ENCODE measurements at regions not wholly inside any gene's neighbourhood (a gene's known extent, or its start where the extent isn't known, plus 50 kb on each side); places are given as distances from the start of the nearest gene placed in this dataset.
A peak's percentile ranks its signal among the peaks of the same experiment; 100 is the strongest.
"Not testable (repeated sequence)": the region's sequence is repeated elsewhere in the genome, so short reads cannot be mapped to it uniquely, and the experiment has no call there.

DNA sequence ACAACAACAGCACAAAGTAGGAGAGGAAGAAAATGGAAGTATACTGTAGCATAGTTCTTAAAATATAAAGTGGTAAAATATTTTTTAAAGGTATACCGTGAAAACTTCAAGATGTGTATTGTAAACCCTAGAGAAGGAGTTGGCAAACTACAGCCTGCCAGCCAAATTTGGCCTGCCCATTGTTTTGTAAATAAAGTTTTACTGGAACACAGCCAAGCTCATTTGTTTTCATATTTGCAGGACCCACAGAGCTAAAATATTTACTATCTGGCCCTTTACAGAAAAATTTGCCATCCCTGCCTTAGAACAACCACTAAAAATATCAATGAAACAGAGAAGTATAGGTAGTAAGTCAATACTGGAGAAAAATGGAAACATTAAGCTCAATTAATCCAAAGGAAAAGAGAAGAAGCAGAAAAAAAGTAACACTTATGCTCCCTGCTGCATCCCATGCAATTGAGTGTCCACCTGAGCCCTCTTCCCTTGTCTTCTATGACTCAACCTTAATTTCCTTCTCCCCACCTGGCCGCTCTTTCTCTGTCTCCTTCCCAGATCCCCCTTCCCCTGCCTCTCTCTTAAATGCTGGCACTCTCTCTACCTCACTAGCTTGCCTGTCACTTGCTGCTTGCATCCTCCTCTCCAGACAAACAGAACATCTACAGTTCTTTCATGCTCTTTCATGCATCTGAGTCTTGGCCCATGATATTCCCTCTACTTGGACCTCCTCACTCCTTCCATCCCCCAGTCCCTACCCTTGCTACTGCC, 50.6 kb upstream of the FER start:
- no peak for DNase-seq

DNA sequence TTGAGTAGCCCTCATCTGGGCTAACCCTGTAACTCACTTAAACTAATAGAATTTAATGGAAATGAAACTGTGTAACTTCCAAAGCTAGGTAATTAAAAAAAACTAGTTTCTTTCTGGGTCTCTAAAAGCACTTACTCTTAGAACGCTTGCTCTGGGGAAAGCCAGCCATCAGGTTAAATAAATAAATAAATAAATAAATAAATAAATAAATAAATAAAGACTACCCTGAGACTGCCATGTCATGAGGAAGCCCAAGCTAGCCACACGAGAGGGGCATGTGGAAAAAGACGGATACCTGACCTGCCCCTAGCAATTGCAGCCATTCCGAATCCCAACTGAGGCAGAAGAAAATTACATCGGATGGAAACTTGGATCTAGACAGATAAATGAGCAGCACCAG, 51.3 kb upstream of the FER start:
- no peak for DNase-seq

DNA sequence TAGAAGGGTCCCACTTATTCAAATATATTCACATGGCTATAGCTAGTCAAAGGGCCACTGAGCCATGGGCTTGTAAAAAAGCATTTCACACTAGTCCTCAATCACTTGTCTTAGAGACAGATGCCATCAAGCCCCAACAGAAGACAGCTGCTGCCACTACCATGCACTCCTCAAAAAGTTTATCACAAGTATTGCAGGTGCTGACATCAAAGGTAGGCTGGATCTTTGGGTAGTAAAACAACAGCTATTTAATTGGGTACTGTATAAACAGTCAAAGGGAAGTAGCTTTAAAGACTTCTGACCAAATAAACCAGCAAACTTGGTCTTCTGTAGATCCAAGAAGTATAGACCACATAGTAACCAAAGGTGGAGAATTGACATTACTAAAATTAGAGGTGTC, 59.2 kb upstream of the FER start:
- DNase-seq: no peak

DNA sequence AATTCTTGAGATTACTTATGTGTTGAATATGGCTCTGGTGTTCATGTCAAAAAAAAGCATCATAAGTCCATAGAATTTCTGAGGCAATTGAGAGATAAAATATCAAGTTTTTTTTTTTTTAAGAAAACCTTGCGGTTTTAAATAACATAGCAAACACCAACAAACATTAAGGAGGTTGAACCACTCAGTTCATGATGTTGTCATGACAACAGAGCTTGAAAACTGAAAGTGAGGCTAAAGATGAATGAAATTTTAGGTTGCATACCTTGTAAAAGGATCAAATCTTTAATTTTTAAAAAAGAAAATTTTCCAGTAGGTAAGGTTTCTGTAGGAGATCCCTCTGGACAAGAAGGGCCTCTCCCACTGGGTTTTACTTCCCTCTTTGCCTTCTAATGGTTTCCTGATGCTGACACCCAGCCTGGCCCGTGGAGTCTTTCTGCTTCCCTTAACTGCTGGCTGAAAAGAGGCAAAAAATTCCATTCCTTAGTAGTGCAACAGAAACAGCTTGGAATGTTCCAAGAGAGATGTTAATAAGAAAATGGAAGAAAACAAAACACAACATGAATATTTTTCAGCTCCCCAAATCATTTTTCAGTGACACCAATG, 60.0 kb upstream of the FER start:
- DNase-seq: no peak

DNA sequence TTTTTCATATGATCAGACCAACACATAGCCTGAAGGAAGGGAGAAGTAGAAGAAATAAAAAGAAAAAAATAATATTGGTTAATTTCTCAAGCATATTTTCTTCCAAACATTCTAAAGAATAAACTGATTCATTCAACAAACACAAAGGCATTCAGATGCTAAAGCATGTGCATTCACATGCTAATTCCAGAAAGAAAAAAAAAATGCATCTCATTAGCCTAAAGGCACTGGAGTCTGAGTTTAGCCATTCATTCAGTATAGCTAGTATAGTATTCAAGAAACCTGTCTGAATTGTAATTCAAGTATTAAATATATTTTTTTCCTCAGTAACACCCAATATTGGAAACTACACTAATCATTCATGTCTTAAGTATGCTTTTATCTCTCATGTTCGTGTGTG, 61.0 kb upstream of the FER start:
- DNase-seq: no peak

DNA sequence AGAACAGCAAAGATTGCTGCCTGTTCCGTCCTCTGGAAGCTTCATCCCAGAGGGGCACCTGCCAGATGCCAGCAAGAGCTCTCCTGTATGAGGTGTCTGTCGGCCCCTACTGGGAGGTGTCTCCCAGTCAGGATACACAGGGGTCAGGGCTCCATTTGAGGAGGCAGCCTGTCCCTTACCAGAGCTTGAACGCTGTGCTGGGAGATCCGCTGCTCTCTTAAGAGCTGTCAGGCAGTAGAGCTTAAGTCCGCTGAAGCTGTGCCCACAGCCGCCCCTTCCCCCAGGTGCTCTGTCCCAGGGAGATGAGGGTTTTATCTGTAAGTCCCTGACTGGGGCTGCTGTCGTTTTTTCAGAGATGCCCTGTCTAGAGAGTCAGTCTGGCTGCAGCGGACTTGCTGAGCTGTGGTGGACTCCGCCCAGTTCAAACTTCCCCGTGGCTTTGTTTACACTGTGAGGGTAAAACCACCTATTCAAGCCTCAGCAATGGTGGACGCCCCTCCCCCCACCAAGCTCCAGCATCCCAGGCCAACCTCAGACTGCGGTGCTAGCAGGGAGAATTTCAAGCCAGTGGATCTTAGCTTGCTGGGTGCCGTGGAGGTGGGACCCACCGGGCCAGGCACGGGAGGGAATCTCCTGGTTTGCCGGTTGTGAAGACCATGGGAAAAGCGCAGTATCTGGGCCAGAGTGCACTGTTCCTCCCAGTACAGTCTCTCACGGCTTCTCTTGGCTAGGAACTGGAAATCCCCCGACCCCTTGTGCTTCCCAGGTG, 62.1 kb upstream of the FER start:
- DNase-seq: not testable (repeated sequence)

DNA sequence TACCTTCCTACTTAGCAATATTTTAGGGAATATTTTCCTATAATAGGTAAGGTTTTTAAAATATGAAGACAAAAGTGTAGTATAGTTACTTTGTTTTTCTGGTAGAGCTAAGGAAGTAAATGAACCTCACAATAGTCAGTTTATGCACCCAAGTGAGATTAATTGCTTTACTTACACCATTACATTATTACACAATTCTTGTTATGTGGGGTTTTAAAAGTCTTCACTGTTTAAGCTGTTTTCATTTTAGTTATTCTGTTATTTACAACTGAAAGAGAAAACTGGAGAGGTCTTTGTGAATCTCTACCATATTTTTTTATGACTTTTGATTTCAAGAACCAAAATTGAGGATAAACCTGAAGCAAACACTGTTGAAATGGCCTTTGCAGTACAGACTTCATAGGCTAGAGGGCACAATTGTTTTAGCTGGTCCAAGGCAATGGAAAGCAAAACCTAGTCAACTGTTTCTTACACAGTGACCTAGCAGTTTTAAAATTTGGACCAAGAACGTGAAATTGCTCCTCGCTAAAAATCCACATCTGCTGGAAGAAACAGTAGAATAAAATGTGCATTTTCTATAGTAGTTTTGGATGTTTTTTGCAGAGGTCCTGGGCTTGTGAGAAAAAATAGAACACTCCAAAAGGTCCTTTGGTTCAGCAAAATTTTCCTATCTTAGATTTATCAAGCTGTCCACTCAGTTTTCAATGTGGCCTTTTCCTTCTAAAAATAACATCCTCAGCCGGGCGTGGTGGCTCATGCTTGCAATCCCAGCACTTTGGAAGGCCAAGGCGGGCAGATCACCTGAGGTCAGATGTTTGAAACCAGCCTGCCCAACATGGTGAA, 66.4 kb upstream of the FER start:
- peak; percentile 73 for DNase-seq

DNA sequence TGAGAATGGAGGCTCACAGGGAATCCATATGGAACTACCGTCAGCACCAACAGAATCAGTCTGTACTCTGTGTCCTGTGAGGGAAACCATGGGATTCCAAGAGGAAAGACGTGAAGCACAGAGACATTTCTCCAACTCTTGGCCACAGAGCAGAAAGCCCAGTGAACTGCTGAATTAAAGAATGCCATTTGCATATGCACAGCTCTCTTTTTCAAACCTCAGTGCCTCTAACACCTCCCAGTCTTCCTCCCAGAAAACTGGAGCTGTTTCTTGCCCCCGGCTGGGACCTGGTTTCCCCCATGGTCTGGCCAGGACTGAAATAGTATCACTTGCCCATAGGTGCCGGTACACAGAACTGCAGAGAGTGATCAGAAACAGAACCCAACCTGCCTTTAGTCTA, 69.6 kb upstream of the FER start:
- DNase-seq: no peak

DNA sequence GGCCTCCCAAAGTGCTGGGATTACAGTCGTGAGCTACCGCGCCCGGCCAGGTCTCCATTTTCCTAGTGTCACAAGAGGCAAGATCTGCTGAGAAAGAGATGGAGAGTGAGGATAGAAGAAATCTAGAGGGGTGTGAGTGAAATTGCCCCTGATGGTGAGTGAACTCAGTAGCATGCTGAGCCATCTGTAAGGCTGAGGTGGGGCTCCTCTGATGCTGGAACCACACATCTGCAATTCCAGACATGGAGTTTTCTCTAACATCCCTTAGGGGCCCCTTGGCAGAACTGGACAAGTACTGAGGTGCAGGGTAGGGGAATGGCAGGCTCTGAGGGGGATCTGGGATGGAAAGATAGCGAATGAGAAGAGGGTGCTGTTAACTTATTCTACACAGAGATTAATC, 72.0 kb upstream of the FER start:
- no peak for DNase-seq

DNA sequence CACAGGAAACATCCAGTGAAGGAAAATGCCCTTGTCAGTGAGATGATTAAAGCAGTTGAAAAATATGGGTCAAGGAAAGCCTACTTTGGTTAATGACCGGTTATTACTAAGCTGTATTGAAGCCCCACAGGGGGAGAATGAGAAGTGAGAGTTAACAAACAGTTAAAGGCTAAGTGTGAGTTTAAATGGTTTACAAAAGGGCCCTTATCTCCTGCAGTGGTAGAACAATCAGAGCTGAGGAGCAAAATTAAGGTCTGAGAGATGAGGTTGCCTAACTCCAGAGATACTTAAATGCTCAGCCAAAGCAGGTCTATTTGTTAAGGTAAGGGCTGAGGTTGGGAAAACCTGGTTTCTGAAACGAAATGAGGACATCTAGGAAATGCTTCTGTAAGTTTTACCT, 75.1 kb upstream of the FER start:
- DNase-seq: no peak

DNA sequence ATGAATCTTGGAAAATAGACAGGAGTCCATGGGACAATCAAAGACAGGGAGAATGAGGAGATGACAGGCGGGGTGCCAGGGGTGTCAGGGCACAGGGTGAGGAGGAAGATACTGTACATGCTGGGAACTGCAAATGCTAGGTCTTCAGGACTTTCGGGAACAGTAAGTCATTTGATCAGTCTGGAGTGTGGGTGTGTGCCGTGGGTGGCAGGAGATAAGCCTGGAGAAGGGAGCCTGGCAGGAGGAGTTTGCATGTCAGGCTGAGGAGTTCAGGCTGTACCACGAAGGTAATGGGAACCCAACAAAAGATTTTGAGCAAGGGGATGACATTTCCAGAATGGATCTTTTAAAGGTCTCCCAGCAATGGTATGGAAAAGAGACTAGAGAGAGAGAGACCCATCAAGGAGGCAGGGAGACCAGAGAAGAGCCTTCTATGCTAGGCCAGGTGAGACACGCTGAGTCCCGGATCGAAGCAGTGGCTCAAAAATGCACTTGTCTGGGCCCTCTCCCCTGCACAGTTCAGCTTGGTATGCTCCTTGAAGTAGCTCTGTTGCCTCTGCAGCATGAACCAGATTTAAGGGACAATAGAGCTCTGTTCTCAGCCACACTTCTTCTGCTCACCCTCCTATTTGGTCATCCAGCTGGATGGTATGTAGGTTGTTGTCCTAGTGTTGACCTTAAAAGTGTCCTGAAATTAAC, 77.0 kb upstream of the FER start:
- no peak for DNase-seq

DNA sequence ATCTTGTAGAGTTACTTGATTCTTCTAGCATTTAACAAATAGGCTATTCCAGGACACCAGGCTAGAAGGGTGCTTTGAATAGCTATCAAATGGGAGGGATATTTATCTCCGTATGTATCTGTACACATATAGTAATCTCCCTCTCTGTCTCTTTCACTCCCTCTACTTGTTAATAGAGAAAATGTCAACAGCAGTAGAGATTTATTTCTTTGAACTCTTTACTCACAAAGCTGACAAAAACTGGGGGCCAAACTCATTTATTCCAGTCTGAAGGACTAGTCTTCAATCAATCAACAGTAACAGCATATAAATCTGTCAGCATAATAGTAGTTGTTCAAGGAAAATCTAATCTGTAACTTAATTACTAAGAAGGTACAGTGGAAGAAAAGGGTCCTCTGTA, 78.2 kb upstream of the FER start:
- no peak for DNase-seq

DNA sequence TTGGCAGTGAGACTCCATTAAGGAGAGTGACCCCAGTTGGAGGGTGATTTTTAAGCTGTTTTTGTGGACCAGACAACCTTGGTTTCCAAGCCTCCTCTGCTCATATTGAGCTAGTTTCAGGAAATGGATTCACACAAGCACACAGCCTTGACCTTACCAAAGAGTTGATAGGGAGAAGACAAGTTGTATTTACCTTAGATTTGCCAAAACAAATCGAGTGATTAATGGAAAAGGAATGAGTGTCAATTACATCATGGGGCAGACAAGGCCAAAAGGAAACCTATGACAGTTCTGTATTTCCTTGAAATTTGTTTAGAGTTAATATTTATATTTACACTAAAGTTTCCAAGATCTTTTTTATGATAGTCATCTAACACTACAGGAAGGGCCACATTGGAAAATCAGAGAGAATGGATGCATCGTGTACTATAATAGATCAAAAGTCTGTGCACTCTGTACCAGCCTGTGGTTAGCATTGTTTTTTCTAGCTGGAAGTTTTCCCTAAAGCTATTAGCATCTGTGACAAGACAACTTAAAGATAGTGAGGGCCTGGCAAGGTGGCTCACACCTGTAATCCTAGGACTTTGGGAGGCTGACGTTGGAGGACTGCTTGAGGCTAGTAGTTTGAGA, 86.0 kb upstream of the FER start:
- DNase-seq: no peak

DNA sequence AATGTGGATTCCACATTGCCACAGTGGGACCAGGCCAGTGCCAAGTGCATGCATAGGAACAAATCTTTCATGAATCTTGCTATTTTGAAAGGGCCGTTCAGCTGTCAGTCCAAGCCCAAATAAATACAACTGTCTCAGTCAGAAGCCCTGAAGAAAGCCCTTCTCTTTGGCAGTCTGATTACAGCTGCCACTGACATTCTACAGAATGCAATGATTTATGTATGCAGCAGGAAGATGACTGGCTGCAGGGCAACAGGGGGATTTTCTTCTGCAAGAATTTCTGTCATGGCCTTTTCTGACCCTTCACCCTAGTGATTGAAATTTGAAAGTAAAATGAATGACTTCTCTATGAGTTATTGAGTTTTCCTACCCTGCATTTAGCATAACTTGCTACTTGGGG, 86.7 kb upstream of the FER start:
- DNase-seq: no peak

DNA sequence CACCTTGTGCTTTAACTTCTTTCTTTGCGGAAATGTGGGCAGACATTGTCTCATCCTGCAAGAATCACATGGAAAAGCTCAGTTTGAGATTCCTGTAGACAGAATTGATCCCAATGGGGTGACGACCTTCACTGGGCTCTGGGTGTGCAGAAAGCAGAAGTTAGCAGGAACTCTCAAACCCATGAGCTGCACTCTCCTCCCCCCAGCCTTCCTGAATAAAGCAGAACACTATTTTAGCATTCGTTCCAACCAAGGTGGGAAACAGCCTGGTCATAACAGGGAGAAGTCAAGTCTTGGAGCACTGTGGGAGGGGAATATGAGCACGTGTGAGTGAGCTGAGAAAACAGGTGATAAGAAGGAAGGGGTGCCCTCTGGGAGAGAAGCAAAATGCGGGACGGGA, 87.4 kb upstream of the FER start:
- DNase-seq: no peak

DNA sequence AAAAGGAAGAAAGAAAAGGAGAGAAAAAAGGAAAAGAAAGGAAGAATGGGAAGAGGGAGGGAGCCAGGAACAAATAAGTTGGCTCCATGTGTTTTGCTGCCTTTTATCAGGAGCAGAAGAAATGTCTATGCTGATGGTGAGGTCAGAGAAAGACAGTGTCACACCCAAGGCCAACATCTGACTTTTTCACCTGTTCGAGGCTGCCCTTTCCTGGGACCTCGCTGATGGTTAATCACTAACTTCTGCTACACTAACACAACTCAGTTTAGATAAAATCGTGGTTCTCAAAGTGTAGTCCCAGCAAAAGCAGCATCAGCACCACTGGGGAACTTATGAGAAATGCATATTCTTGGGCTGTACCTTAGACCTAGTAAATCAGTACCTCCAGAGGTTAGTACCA, 88.2 kb upstream of the FER start:
- no peak for DNase-seq

DNA sequence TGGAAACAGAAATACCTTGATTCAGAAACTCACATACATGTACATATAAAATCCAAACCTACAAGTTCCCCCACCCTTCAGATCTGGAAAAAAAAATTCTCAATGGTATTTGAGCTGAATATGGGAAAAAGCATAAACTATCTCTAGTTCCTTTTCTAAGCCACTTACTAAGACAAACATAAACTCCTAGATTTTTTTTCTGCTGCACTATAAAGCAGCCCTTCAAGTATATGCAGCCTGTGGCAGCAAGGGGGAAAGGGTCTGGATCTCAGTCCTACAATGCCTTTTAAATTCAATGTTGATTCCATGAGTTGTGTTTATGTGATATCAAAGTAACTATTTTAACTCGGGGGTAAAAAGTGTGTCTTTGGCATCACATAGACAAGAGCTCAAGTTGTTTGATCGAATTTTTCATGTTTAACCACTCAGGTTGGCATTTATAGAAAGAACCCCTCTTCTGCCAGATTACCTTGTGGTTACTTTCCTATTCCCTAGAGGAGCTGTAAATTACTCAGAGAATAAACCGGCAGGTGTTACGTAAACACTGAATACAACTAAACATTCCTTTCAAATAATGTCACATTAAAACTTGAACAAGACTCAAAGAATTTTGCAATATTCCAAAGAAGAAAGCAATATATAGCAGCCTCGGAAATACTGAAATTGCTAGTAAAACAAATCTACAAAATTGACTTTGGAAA, 91.8 kb upstream of the FER start:
- no peak for DNase-seq

DNA sequence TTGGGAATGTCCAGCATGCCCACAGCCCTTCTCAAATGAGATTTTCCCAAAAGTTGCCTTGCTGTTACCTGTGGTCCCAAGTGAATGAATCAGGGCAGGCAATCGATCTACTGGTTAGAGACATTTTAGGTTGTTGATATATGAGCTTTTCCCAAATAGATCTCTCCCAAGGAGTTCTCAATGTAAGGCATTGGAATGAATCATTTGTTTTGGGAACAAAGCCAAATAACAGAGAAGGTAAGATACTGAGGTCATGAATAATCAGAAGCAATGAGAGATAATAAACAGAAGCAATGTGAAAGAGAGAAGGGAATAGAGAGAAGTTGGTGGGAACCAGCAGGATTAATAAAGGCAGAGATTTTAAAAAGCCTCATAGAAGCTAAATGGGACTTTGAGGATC, 93.6 kb upstream of the FER start:
- DNase-seq: no peak

DNA sequence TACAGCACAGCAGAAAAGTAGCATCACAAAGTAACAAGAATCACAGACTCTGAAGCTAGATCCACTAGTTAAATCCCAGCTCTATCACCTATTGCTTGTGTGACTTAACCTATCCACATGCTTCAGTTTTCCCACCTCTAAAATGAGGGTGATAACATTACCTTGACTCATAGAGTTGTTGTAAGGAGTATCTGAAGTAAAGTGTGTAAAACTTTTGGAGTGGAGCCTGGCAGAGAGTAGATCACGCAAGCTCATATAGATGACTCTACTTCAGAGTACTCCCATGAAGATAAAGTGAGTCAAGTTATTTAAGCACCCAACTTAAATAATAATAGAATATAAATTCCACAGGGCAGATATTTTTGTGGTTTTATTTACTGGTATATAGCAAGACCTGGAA, 94.5 kb upstream of the FER start:
- no peak for DNase-seq

DNA sequence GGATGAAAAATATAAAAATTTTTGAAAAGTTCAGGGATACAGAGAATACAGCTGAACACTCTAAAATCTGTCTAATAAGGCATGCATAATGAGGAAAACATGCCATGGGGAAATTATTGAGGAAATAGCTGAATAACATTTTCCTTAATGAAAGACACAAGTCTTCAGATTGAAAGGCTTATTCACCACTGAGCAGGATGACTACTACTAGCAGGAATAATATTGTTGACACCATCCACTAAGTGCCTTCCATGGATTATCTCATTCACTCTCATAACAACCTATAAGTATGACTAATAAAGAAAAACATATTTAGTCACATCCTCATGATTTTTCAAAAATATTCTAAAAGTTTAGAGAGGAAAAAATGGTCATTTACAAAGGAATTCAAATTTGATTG, 96.7 kb upstream of the FER start:
- DNase-seq: no peak

DNA sequence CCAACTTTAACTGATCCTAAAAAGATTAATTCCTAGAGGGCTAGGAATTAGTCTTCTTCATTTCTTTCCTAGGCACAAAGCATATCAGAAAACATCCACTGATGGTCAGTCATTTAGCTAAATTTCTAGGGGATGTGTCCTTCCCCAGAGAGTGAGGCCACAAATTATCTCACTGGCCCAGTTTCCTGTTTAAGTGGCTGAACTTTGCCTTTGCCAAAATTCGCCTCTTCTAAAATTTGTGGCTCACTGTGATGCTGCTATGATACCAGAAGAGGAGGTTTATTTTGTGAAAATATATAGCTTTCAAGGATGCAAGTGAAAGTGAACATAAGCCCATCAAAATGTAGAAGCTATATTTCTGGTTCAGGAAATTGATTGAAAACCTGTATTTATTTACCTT, 98.1 kb upstream of the FER start:
- no peak for DNase-seq
